ENCODE measurements at regions not wholly inside any gene's neighbourhood (a gene's known extent, or its start where the extent isn't known, plus 50 kb on each side); places are given as distances from the start of the nearest gene placed in this dataset.

DNA sequence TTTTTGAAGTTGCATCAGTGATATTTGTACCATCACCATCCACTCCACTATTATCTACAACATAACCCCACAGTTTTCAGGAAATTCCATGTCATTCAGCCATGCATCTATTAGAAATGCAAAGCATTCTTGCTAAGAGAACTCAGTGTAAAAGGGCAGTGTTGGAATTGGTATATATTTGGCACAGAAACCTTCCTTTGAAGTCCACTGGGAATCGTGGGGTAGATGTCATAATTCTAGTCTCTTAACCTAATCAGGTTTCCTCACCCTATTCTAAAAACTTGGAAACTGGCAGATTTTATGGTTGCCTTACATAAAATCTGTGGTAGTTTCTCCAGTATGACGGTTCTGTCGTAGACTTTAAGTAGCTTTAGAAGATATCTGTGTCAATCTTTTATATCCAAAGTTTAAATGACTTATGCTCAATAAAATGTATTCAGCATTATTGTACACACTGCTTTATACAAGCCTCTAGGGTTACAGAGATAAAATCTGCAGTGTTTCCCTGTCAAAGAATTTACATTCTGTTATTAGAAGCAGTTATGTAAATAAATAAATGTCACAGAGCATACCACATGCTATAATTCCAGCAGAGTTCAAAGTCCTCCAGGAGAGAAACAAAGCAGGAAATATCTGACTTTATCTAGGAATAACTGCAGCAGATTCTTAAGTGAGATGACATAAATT lies 704.4 kb upstream of the CELF2 start:
- DNase-seq, result peak; percentile 71

DNA sequence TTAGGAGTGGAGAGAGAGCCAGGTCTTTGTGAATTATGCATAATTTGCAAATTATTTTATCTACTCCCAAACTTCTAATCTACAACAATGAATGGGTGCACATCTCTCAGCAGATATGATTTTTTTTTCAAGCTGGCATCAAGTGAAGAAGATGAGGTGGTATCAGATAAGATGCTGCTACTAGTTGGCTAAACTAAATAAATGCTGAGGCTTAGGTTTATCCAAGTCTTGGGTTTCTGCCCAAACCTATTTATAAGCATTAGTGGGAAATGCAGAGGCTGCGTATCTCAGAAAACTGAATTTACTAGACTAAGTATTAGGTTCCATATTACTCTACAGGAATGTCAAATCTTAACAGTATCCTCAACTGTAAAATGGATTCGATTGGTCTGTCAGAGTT lies 703.0 kb upstream of the CELF2 start:
- no peak for DNase-seq

DNA sequence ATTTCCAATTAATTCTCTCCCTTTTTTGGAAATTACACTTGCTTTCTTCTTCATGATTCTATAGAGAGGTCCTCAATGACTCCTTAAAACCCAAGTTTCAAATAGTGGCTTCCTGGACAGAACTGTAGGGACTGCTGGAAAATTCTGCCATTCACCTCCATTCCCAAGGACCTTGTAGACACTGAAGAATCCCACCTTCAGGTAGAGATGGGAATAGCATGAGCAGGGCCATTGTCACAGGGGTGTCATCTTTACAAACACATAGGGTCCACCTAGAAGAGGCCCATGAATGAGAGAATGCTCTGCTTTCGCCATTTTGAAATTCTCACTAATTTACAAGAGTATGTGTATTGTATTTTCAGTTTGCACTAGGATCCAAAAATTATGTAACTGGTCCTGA lies 701.7 kb upstream of the CELF2 start:
- DNase-seq, result no peak

DNA sequence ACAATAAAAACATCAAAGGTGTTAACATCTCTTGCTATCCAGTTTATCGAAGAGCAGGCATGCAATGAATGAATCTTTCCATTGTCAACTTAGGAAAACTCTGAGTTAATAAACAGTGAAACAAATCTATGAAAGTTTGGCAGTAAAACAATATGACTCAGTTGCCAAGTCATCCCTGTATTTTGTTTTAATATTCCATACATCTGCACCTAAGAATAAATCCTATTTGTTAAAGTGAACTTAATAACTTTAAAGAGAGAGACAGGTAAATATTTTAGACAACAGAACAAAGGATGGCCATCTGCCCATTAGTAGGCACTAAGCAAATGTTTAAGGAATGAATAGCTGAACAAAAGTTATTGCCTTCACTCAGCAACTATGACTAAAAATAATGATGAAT lies 700.5 kb upstream of the CELF2 start:
- peak; percentile 17 for DNase-seq

DNA sequence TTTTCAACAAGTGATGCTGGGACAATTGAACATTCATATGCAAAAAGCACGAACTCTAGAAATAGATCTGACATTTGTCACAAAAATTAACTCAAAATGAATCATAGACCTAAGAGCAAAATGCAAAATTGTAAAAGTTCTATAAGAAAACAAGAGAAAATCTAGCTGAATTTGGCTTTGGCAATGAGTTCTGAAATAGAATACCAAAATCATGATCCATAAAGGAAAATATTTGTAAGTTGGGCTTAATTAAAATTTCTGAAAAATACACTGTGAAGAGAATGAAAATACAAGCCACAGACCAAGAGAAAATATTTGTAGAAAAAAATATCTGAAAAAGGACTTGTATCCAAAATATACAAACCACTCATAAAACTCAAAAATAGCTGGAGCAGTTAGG lies 698.8 kb upstream of the CELF2 start:
- DNase-seq, result peak; percentile 26

DNA sequence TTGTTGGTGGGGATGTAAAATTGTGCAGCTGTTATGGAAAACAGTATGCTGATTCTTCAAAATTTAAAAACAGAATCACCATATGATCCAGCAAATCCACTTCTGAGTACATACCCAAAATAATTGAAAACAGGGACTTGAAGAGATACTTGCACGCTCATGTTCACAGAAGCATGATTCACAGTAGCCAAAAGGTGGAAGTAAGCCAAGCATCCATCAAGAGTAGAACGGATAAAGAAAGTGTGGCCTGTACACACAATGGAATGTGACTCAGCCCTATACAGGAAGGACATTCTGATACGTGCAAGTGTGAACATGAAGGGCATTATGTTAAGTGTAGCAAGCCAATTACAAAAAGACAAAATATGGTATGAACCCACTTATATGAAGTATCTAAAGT lies 696.7 kb upstream of the CELF2 start:
- DNase-seq, result peak; percentile 95

DNA sequence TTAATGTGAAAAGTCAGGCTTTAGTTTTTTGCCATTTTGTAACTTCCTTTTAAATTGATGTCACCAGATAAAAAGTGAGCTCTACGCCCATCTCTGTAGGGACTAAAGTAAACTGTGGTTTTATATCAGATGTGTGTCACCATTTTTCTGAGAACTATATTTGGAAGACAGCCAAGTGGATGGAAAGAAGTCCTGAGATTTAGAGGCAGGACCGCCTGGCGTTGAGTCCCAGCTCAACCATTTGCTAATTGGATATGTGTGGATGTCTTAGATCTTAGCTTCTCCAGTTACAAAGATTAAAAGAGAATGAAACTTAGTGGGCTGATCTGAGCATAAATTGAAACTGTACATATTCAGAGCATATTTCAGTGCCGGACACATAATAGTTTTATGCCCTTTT lies 691.6 kb upstream of the CELF2 start:
- DNase-seq, result peak; percentile 38

DNA sequence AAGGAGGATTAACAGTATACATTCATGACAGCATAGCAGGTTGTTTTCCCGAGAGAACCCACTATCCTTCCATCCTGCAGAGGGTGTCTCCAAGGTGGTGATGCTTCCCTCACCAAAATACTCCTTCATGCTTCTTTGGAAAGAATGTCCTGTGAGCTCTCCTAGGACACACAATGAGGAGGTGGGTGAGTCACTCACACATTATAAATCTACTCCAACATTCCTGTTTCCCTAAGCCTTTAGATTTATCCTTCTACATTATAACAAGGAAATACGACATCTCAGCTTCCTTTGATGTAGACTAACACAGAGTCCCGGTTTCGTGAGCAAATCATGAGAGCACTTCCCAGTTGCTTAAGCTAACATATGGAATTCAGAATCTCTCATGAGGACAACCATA lies 689.7 kb upstream of the CELF2 start:
- DNase-seq, result peak; percentile 77

DNA sequence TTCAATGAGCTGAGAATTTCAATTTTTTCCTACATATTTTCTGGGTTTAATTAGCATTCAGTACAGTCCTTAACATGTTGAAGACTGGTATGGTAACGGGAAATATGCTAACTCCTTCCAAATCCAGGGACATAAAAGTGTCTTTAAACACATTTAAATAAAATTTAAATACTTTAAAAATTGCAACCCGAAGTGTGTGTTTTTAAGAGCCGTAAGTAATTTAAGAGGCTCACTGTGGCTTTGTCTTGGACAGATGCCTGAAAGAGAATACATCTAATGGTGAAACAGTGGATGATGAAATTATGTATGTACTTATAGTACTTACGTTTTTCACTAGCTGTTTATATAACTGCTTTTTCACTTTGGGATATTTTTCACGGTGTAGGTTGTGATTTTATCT lies 687.3 kb upstream of the CELF2 start:
- peak; percentile 74 for DNase-seq

DNA sequence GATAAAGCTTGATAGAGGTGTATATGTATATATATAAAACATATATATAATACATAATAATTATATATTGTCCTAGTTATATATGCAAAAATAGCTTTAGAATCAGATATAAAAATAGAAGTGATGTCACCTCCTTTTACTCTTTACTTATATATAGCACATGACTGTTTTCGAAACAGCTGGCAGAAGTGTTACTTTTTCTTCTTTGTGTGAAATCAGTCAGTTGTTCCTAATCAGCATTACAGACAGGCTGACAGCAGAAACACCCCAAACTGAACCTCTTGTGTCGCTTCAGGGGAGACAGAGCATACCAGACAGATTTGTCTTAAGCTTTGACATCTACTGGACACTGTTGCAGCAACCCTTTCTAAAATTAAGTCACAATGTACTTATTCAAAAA lies 684.9 kb upstream of the CELF2 start:
- DNase-seq, result peak; percentile 23

DNA sequence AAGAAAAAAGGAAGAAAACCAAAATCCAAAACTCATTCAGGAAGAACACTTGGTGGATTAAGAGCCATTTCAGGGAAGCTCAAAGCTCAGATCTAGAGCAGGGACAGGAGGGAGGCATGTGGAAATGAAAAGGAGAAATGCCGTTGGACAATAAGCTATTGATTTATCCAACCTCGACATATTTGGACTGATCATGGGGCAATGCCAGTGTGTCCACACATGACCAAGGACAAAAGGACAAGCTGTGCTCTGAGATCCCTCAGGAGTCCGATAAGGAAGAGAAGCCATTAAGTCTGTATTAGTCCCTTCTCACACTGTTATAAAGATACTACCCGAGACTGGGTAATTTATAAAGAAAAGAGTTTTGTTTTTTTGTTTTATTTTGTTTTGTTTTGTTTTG lies 684.0 kb upstream of the CELF2 start:
- no peak for DNase-seq

DNA sequence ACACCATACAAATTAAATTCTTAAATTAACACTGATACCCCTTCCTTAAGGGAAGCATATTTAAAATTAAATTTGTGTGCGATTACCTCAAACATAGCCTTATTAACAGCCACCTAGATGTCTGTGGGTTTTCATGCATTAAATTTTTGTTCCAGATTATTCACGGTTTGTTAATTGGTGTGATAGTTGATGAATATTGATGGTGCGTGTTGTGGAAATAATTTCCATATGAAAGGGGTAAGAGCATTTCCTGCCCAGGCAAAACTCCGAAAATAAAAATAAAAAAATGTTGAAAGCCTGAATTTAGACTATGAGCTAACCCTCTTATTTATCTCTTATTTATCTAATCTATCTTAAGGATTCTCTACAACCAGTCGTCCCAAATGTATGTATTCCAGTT lies 679.3 kb upstream of the CELF2 start:
- no peak for DNase-seq

DNA sequence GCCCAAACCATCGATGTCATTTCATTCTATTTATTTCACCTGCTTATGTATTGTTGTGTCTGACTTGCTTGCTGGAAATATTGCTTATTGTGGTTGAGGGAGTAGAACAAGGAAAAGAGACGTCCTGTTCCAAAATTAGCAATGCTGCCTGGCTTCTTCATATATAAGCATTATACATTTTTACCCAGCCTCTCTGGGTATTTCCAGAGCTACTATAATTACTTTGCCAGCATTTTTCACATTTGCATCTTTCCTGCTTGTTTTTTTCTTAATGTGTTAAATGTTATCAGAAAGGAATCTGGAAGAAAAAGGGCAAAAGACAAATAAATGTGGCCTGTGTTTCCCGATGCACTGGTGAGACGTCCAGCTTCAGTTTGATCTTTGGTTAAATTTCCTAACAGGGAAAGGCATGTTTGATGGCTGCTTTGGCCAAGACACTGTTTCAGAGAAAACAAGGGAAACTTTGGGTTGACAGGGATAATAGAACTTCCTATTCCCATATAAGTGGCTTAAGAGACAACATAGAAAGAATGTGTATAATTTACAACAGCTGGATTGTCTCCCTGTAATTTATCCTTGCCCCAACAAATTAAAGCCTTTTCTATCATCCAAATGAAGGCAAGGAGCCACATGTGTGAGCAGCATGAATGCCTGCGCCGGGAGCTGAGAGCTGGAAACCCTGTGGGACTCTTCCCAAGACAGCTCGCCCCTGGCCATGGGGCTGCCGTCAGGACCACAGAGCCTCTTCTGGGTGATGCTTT lies 671.1 kb upstream of the CELF2 start:
- no peak for DNase-seq

DNA sequence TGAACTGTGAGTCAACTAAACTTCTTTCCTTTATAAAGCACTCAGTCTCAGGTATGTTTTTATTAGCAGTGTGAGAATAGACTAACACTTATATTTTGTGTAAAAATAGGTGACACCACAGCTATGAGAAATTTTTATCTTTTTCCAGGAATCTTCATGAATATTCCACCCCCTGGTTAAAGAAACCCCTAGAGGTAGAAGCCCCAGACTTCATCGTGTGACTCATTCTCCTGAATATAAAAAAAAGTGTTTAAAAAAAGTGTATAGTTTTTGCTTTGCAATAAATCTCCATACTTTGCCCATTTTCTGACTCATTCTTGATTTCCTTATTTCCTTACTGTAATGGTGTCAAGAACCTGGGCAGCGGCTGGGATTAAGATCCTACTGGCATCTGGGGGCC lies 667.6 kb upstream of the CELF2 start:
- no peak for DNase-seq

DNA sequence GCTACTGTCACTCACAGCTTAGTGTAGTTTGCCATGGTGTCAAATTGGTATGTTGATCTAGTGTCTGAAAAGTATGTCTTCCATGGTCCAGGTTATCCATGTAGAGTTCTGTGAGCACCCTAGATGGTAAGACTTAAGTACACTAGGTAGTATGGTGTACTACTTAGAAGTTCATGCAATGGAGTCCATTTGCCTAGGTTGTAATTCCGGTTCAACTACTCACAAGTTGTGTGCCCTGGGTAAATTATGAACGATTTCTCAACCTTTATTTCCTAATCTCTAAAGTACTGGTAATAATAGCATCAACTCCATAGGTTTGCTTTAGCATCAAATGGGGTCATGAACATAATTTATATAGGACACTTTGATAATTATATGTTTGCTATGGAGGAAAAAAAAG lies 666.2 kb upstream of the CELF2 start:
- DNase-seq, result no peak

DNA sequence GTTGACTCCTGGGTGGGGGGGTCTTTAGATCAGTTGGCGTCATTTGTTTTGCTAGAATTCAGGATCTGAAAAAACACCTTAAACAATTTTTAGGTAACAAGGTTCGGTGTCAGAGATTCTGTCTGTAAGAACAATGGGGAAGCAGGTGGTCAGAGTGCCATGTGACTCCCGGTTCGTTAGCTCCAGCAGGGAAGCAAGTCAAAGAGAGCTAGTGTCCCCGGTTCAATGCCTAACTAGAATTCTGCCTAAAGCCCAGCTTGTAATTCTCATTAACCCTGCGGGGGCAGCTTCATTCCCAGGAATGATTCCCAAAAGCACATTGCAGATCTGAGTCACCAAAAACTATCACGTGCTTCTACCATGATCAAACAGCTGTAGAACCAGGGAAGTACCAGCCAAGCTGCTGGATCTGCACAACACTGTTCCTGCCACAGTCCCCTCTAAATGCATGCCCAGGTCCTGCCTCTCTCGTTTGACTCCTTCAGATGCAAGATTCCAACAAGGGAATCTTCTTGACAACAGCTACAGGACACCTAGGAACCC lies 664.3 kb upstream of the CELF2 start:
- DNase-seq, result no peak

DNA sequence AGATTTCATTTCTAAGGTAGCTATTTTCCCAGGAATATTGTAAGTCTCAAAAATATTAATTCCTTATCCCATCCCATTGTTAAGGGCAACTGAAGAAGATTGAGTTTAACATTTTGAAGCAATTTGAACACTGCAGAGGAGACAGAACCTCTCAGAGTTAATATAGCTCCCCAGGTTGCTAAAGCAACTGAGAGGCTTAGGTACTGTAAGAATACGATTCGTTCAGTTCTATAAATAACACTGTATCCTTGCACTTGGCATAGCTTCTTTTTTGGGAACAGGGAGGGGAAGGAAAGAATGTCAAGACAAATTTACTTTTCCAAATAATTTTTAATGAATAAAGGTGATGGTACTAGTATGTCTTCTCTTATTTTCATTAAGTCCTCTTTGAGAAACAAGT lies 658.4 kb upstream of the CELF2 start:
- DNase-seq, result no peak

DNA sequence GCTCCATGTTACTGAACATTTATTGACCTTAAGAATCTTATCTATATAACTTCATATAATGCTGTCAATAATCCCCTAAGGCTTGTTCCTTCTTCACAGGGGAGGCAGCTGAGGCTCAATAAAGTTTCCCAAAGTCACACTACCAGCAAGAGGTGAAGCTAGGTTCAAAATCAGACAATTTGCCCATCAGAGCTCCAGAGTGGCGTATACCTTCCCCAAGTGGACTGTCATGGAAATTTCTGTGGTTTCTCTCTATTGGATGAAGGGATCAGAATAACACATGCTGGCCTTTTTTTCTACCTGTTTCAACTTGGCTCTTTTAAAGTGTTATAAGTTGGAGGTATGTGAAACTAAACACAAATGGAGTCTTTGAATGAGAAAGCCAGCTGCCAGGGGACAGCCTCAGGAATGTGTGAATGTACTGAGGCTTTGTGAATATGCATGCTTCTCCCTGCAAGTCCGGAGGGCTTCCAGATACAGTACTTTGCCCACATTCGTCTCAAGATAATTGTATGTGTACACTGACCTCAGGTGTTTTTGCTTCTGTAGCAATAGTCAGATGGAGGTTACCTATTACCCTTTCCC lies 656.3 kb upstream of the CELF2 start:
- DNase-seq, result no peak

DNA sequence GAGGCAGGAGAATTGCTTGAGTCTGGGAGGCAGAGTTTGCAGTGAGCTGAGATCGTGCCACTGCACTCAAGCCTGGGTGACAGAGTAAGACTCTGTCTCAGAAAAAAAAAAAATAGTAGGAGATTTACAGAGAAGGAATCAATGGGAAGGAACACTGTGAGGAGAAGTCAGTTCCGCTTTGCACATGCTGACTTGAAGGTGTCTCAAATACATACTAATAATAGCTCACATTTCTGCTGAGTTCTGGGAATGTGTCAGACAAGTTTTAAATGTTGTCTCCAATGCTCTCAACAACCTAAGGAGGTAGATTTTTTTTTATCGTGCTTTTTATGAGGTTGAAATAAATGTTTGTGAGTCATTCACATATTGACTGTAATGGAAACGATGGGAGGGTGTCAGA lies 654.9 kb upstream of the CELF2 start:
- DNase-seq, result no peak

DNA sequence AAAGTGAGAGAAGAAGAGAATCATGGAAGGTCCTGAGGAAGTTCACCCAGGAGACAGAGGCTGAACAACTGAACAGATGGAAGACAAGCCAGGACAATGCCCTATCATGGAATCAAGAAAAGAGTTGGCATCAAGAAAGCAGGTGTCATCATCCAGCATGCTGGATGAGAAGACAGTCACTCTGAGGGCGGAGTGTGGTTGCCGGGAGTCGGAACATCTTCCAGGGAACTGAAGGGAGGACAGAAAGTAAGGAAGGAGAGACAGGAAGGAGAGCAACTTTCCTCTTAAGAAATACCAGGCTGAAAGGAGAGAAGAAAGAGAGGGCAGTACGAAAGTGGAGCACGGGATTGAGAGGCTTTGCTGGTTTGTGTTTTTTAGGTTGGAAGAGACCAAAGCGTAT lies 654.5 kb upstream of the CELF2 start:
- DNase-seq, result no peak

DNA sequence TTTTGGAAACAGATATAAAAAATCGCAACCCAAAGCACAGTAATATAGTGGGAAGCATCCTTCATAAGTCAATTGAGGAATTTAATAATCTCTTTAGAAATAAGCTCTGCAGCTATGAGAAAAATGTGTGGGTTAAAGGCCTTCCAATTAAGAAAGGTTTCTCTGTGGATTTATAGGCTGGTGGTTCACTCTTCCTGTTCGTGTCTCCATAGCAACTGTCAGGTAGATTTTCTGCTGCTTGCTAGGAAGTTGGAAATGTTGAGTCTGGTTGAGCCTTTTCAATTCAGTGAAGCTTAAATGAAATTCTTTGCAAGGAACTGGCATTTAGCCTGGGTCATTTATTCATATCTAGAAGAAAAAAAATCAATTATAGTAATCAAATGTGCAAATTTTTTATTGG lies 652.8 kb upstream of the CELF2 start:
- DNase-seq, result no peak

DNA sequence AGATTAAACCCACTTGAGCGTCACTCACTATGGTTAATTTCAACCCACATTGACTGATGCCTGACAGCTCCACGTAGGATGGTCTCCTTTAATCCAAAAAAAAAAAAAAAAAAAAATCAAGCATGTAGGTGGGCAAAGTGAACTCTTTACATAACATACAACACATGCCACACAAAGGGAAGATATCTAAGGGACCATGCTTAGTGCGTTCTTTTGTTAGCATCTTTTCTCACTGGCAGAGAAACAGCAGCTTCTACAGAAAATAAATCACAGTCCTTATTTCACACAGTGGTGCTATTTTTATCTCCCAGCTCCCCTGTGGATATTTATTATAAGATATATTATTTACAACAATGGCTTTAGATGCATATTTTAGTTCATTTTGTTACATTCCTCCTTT lies 652.0 kb upstream of the CELF2 start:
- no peak for DNase-seq

DNA sequence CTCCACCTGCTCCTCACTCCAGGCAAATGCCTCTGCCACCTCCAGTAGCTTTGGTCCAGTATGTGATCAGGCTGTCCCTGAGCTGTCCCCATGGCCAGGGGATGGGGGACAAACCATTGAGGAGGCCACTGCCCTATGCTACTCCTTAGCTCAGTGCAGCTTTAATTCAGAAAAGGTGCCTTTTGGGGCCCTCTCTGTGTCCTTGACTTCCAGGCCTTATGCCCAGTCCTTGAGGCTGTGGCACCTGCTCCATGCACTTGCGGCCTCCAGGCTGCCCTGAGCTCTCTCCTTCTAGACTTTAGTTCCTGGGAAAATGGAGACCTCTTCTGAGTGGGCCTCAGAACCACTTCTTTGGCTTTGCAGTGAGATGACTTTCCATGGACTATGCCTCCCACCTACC lies 650.8 kb upstream of the CELF2 start:
- no peak for DNase-seq

DNA sequence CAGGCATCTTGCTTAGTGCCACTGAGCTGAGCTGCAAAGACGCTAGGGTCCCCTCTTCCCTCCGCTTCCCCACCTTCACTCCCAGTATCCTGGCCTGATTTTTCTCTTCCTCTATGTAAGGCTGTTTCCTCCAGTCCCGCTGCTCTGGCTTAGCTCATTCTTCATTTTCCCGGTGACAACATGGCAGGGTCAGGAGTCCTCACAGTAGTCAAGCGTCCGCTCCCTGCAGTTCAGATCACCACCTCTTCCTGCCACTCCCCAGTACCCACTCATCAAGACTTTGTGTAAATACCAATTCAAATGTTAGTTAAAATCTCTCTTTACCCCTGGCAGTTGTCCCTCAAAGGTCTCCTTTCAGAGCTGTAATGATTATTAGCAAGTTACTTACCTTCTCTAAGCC lies 650.4 kb upstream of the CELF2 start:
- no peak for DNase-seq
